Gastroesophageal sphincter (tissue), 3 donors: ENCODE measurements at regions not wholly inside any gene's neighbourhood (a gene's known extent, or its start where the extent isn't known, plus 50 kb on each side); places are given as distances from the start of the nearest gene placed in this dataset.

Experiments used
- EP300 ChIP-seq: sonication (generic); formaldehyde crosslinking; IDR thresholded peaks from one replicate; pipeline ENCODE4 v1.6.1; 2017; ENCODE audit warnings: antibody characterized with exemption, mild to moderate bottlenecking
- POLR2A ChIP-seq, 2 donors: fragments of 450-650 bp; IDR thresholded peaks; one replicate each; pipeline ENCODE4 v1.6.1; 2017; ENCODE audit warnings: antibody characterized with exemption in 2 of 2, mild to moderate bottlenecking in 2 of 2, moderate library complexity in 1 of 2
- TF ChIP-seq, protein P1 (sequence below), 4 experiments: fragments of 200-600 bp in 2 of 4; fragments of 450-650 bp in 2 of 4; sonication (generic) in 1 of 4; IDR thresholded peaks; one replicate each; pipeline ENCODE4 v1.5.1; 2017 to 2019; ENCODE audit warnings: antibody characterized with exemption in 4 of 4, mild to moderate bottlenecking in 2 of 4, moderate library complexity in 2 of 4

DNA sequence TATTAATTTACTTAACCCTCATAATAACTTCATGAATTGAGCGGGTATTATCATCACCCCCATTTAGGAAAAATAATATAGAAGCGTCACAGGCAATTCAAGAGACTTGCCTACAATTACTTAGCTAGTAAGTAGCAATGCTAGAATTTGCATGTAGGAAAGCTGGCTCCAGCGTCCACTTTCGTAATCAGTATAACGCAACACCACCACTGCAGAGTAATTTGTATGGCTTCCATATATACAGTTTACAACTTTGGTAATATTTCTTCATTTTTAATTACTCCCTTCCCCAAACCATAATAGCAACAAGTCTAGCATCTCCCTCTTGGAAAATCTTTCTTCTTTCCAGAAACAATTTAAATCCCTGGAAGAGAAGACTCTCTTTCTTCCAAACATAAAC is 89.9 kb upstream of the OR5AK2 start:
- TF ChIP-seq, protein P1, sequence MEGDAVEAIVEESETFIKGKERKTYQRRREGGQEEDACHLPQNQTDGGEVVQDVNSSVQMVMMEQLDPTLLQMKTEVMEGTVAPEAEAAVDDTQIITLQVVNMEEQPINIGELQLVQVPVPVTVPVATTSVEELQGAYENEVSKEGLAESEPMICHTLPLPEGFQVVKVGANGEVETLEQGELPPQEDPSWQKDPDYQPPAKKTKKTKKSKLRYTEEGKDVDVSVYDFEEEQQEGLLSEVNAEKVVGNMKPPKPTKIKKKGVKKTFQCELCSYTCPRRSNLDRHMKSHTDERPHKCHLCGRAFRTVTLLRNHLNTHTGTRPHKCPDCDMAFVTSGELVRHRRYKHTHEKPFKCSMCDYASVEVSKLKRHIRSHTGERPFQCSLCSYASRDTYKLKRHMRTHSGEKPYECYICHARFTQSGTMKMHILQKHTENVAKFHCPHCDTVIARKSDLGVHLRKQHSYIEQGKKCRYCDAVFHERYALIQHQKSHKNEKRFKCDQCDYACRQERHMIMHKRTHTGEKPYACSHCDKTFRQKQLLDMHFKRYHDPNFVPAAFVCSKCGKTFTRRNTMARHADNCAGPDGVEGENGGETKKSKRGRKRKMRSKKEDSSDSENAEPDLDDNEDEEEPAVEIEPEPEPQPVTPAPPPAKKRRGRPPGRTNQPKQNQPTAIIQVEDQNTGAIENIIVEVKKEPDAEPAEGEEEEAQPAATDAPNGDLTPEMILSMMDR (IDR thresholded peaks at IDR 0.05): no peak
- TF ChIP-seq POLR2A (IDR thresholded peaks at IDR 0.05): no peak
- no peak for TF ChIP-seq EP300
